ENCODE measurements at regions not wholly inside any gene's neighbourhood (a gene's known extent, or its start where the extent isn't known, plus 50 kb on each side); places are given as distances from the start of the nearest gene placed in this dataset.

DNA sequence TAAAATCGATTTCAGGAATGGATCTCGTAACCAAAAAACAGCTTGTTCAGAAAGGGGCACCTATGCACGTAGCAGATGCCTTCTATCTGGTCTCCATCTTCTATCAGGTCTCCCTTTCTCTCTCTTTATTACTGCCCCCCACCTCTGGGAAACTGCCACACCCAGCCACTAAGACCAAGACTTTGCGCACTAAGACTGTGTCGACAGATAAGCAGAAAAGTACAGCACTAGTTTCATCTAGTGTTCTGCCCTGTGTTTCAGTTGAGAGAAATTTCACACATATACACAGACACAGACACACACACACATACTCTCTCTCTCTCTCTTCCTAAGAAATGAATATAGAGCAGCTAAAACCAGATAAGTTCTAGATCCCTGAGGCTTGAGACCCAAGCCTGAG is 210.1 kb upstream of the MAP3K1 start:
- TF ChIP-seq CTCF (conservative IDR thresholded peaks at IDR 0.05) = no peak

More for the DNA sequence above, 210.1 kb upstream of the MAP3K1 start:
- Histone ChIP-seq H3T11ph (ENCODE audit: low read length) (no peak overlapping the region), H3K14ac (ENCODE audit: insufficient read depth, low read length) (no peak overlapping the region), H2AK5ac (ENCODE audit: insufficient read length, low read length) (no peak overlapping the region), H3K56ac (ENCODE audit: insufficient read length, low read depth, low read length) (no peak overlapping the region), H4K5ac (ENCODE audit: insufficient read length, low read depth, low read length) (no peak overlapping the region), H3K4me2 (ENCODE audit: insufficient read depth, insufficient read length, low read length) (no peak overlapping the region), H3K18ac (ENCODE audit: insufficient read length, low read depth, low read length) (no peak overlapping the region), H2BK15ac (ENCODE audit: low read depth, low read length) (no peak overlapping the region), H3K4me1 (ENCODE audit: insufficient read depth, low read length) (peaks cover 6% of the 10 kb centered on the region; the same call in 1 of the 2 replicates), H2BK5ac (ENCODE audit: insufficient read length, low read length) (no peak overlapping the region), H4K91ac (ENCODE audit: insufficient read length, low read depth, low read length) (no peak overlapping the region), H3K23ac (ENCODE audit: insufficient read length, low read depth, low read length) (no peak overlapping the region), H2BK20ac (ENCODE audit: low read depth, low read length, poor library complexity, severe bottlenecking) (no peak overlapping the region), H3K4ac (ENCODE audit: low read depth, low read length) (no peak overlapping the region), H3K9ac (ENCODE audit: extremely low read depth, insufficient read length, low read length) (no peak overlapping the region), H2BK12ac (ENCODE audit: insufficient read length, low read depth, low read length) (no peak overlapping the region), H3K27me3 (ENCODE audit: insufficient read depth, low read length) (no peaks in the 10 kb centered on the region), H4K20me1 (ENCODE audit: control insufficient read depth, insufficient read depth, insufficient read length) (no peaks in the 10 kb centered on the region), H3K23me2 (ENCODE audit: insufficient read length, low read depth, low read length, poor library complexity, severe bottlenecking) (peaks cover 2% of the 10 kb centered on the region), H2AFZ (ENCODE audit: low read length) (no peak overlapping the region), H4K8ac (replicated peaks; ENCODE audit: insufficient read length, low read depth, low read length) (no peak overlapping the region), H2BK120ac (ENCODE audit: low read depth, low read length, poor library complexity, severe bottlenecking) (no peak overlapping the region), H3K79me1 (ENCODE audit: insufficient read depth, low read depth, low read length, poor library complexity, severe bottlenecking) (no peaks in the 10 kb centered on the region), H3K79me2 (ENCODE audit: insufficient read depth, low read length) (no peaks in the 10 kb centered on the region), H3K27ac (ENCODE audit: insufficient read length, low read depth, low read length) (no peak overlapping the region), H3K9me3 (ENCODE audit: control insufficient read depth, low read depth, low read length) (no peaks in the 10 kb centered on the region)
- no peak for DNase-seq
- no CpG with 5 or more reads among the region's 5 CpGs for WGBS (ENCODE audit: extremely low coverage, insufficient read length, low lambda C conversion rate)
- no peaks in the 10 kb centered on the region for H3K27me3 Mint-ChIP-seq (ENCODE audit: low read depth)
- H3K4me3 Mint-ChIP-seq = no peak overlapping the region
- H3K27ac Mint-ChIP-seq = no peak overlapping the region
- peaks cover 0 to under 1% (median 0%) of the 10 kb centered on the region in 3 experiments; a peak in 1 of 7 replicates for H3K36me3 Mint-ChIP-seq (ENCODE audit: insufficient read depth in 1 of 3, low read depth in 3 of 3)
- no peaks in the 10 kb centered on the region for H3K9me3 Mint-ChIP-seq
- peaks cover 25 to 31% of the 10 kb centered on the region in 2 experiments for H3K4me1 Mint-ChIP-seq

Measured in H9 (cell line).